GM18511 (cell line): ENCODE measurements at regions not wholly inside any gene's neighbourhood (a gene's known extent, or its start where the extent isn't known, plus 50 kb on each side); places are given as distances from the start of the nearest gene placed in this dataset.

ENCODE experiments used
- ATAC-seq: cut with Tn5 transposase; IDR thresholded peaks from one replicate; pipeline ENCODE4 v1.9.1; 2021; ENCODE audit warnings: mild to moderate bottlenecking, moderate library complexity; ENCODE audit not compliant: unreplicated experiment

DNA sequence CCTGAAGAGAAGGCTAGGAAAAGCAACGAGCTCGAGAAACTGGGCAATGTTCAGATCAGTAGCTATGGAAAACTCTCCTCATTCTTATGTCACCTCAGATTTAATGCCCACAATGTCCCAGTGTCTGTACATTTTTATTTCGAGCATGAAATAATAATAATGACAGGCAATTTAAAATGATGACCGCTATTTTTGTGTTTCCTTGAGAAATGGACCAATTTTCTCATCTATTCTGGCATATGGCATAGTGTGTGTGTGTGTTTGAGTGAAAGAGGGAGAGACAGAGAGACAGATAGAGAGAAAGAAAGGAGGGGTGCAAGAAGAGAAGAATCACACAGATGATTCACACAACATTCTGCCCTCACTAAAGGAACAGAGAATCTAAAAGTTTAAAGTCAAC, 119.1 kb upstream of the C1orf21 start:
- ATAC-seq: no peak

DNA sequence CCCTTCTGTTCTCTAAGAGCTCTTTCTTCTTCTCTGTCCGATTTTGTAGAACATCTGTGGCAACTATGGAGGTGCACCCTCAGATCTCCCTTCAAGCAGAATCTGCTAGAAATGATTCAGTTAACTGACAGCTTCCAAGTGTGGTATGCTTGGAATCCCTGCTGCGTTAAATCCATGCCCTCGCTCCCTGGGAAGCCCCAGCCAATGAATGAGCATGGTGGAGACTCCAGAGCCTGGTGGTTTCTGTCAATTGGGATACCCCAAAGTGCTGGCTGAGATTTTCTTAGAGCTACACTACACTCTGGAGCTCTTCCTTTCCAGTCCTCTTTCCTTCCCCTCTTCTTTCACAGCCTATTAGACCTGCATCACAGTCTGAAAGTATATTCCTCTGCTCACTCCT, 116.3 kb upstream of the C1orf21 start:
- no peak for ATAC-seq

DNA sequence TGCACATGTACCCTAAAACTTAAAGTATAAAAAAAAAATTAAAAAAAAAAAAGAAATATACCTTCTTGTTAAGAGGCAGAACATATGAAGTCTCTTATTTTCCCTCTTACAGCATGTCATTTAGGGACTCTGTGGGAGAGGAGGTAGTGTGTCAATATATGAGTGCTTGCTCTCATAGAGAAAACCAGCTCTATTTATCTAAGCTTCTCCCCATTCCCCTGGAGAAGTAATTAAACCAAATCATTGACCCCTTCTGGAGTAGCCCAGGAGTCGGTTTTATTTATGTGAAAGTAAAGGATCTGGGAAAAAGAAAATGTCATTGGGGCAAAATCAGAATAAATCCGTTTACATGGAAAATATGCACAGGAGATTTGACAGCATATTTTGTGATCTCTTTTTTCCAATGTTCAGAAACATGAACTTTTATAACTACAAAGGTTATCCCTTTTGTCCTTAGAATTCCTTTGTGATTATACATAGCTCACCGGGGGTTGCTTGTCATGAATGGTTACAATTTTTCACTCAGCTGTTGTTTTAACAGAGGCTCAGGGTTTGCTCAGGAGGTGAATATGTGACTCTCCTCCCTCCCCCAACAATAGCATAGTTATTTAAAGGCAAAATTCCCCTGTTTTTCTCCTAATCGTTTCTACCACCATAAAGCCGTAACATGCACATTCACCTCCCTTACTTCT, 114.5 kb upstream of the C1orf21 start:
- no peak for ATAC-seq

DNA sequence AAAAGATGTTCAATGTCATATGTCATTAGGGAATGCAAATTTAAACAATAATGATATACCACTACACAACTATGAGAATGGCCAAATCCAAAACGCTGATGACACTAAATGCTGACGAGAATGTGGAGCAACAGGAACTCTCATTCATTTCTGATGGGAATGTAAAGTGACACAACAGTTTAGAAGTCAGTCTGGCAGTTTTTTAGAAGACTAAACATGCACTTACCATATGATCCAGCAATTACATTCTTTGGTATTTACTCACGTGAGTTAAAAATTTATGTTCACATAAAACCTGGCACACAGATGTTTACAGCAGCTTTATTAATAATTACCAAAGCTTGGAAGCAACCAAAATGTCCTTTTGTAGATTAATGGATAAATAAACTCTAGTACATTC, 110.4 kb upstream of the C1orf21 start:
- ATAC-seq: no peak

DNA sequence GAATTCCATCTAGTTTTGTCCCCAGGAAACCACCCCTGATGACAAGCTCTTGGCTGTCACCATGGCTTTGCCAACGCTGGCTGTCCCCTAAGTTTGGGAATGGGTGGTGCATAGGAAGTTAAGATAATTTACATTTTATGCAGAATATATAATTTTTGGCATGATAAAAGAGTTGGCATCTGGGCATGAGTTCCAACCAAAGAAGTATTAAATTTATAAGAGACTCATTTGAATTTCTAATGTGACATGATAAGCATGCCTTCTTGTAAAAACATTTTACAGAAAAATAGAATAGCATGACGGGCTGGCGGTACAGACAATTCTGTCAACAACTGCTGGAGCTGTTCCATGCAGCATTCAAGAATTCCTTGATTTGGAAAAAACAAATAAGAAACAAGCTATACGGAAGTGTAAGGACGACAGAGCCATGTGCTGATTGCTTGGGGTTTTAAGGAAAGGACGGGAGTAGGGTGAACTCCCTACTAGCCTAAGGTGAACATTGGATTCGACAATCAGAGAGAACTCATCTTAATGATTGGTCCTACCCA, 106.8 kb upstream of the C1orf21 start:
- no peak for ATAC-seq

DNA sequence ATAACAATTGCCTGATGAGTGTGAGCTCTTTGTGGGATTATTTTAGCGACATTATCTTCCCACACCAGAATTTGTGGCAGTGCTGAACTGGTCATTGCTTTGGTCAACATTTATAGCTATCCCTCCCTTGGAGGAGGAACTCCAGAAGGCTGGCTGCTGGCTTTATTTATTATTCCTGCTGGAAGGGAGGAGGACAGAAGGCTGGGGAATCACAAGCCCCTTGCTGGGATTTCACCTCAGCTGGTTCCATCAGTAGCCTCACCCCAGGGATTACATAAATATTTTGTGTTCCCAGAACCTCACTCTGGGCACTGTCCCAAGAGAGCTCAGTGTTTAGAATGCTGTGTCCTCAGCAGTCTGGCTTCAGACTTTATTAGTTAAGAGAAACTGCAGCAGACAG, 102.8 kb upstream of the C1orf21 start:
- no peak for ATAC-seq

DNA sequence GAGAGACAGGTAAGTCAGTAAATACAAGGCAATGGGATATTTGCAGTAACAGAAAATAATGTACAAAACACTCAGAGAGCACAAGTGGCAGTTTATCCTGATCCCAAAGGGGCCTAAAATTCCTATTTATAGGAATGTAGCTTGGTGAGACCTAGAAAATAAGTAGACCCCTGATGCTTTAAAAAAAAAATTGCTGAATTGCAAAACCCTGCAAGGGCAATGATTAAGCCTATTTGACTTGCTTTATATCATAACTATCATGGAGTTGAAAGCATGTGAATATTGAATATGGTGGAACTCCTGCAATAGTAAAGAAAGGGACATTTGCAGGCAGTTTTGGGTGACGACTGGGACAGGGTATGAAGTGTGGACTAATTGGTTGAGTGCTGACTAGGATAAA, 101.9 kb upstream of the C1orf21 start:
- no peak for ATAC-seq

DNA sequence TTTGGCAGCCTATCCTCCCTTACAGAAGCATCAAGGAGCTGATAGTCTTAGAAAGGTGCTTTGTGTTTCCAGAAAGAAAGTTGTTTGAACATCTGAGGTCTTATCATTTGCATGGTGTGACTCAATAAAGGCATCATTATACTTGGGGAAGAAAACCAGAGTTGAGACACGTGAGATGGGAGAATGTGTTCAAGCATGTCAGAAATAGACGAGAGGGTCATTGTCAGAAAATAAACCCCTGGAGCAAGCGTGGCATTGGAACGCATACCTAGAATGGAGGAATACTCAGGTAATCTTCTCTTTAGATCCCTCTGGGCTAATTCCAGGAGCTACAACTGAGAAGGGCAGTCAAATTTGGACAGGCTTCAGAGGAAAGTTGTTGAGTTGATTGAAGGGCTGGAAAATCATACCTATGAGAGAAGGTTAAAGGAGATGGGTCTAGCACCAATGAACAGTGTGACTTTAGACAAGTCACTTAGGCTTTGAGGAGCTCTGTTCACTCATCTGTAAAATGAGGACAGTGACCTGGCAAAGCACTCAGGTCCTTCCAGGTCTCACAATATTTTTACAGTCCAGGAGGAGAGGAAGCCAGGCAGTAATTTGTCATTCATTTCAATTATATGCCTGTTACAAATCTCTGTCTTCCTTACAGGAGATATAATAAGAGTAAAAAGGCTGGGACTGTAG, 101.3 kb upstream of the C1orf21 start:
- ATAC-seq: no peak

DNA sequence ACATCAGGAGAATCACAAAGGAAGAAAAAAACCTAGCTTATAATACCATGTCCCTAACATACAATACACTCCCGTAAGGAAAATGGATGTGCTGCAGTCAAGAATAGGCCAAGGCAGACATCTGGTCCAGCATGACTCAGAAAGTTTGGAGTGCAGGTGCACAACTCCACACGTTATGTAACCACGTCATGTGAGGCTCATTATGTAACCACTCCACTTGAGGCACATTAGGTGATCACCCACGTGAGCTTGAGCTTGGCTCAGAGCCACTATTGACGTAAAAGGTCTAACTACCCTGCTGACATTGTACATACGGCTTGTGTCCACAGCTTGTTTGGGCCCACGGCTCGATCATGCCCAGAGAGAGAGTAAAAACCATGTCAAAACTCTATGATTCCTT, 99.8 kb upstream of the C1orf21 start:
- ATAC-seq: no peak

DNA sequence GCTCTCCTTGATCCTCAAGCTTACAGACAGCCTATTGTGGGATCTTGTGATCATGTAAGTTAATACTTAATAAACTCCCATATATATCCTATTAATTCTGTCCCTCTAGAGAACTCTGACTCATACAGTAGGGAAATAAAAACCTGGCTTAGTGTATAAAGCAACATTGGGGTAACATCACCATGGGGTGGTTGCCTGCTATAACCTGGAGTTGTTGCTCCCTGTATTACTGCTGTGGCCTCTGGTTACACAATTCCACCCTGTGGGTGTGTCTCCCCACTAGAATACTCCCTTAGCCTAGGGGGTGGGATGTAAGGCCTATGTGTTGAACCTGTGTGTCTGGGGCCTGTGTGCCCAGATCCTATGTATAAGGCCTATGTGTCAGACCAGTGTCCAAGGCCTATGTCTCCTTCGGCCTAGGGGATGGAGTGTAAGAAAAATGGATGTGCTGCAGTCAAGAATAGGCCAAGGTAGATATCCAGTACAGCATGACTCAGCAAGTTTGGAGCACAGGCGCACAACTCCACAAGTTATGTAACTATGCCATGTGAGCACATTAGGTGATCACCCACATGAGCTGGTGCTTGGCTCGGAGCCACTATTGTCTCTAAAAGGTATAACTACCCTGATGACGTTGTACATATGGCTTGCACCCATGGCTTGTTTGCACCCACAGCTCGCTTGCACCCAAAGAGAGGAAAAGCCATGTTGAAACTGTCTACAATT, 96.8 kb upstream of the C1orf21 start:
- ATAC-seq: no peak

DNA sequence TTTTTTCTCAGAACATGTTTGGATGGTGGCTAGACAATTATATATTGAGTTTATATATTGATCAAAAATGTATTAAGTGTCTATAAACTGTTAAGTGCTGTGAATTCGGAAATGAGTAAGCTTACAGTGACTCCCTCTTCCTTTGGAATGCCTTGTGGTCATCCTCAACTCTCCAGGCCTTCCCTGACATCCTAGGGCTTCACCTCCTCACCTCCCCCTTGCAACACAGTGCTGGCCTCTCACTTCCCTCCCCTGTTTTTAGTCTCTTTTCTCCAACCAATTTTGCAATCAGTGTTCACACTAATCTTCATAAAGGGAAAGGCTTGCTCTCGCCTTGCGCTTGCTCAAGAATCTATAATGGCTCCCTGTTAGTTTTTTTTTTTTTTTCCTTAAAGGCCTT, 95.1 kb upstream of the C1orf21 start:
- ATAC-seq: no peak

DNA sequence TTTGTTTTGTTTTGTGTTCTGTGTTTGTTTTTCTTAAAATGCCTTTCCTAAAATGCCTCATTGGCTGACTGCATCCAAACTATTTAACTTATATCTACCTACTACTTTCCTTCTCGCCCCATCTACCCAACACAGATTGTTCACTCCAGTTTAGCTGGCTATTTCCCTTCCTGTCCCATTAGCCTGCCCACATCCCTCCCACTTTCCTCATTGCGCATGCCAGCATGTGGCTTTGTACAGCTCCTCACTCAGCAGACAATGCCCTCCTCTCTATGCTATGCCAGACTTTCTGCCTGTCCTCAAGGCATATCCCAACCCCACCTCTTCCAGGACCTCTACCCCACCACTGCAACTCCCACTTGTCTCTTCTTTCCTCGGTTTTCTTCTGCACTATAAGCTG, 94.7 kb upstream of the C1orf21 start:
- no peak for ATAC-seq

DNA sequence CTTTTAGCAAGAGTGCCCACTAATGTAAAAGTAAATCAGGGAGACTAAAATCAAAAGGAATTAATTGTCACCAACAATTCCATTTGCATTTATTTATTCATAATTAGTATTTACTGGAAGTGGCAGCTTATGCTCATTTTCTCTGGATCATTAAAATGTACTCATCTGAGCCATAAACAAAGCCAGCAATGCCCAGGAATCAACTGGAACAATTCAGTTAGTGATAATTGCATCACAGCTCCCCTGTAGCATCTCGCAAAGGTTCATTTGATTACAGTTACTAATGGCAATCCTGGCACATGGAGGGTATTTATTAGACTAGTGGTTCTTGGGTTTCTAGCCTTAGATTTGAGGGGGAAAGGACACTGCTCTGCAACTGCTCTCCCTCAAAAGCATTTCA, 92.7 kb upstream of the C1orf21 start:
- no peak for ATAC-seq

DNA sequence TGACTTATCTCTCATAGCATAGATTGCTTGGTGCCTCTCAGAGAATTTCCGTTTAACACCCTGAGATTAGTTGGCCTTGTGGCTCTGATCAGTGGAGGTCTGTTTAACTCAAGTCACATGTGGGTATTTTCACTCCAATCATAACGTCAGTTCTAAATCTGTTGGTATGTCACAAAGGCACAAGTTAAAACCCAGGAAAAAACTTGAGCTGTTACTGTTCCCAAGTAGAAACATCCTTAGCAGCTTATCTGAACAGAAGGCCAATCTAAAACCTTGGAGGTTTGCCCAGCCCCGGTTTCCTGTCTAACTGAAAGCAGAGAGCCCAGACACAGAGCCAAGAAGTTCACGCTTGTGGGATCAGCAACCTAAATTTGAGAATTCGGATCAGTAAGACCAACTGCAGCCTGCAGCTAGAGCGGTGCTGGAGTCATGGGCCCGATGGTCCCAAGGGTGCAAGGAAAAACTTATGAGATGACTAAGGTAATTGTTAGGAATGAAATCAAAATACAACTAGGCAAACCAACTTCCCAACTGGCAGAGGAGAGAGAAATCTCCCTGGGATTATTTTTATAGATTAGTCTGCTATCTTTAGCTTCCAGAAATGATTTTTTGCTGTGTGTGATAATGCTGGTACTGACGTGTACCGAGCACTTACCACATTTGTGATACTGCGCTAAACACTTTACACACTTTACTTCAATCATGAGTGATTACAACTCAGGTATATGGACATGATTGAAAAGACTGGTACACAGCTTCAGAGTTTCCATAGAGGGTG, 90.2 kb upstream of the C1orf21 start:
- no peak for ATAC-seq

DNA sequence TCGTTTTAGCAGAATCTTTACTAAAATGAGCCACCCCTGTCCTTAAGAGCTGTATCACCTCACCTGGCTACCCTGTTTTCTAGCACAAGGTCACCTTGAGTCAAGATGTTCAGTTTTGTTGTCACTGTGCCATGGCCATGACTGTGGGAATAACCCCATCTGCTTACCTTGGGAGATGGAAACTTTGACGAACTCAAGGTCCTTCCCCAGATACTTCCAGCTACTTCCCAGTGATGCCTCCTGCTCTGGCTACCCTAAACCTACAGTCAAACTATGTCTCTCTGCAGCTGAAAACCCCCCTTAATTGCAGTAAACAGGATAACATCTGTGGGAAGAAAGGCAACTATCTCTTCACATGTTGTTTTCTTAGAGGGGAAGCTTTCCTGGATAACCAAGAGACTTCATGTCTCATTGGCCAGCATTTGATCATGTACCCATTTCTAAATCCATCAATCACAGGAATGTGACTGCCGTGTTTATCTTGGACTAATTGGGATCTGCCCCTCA, 89.5 kb upstream of the C1orf21 start:
- no peak for ATAC-seq

DNA sequence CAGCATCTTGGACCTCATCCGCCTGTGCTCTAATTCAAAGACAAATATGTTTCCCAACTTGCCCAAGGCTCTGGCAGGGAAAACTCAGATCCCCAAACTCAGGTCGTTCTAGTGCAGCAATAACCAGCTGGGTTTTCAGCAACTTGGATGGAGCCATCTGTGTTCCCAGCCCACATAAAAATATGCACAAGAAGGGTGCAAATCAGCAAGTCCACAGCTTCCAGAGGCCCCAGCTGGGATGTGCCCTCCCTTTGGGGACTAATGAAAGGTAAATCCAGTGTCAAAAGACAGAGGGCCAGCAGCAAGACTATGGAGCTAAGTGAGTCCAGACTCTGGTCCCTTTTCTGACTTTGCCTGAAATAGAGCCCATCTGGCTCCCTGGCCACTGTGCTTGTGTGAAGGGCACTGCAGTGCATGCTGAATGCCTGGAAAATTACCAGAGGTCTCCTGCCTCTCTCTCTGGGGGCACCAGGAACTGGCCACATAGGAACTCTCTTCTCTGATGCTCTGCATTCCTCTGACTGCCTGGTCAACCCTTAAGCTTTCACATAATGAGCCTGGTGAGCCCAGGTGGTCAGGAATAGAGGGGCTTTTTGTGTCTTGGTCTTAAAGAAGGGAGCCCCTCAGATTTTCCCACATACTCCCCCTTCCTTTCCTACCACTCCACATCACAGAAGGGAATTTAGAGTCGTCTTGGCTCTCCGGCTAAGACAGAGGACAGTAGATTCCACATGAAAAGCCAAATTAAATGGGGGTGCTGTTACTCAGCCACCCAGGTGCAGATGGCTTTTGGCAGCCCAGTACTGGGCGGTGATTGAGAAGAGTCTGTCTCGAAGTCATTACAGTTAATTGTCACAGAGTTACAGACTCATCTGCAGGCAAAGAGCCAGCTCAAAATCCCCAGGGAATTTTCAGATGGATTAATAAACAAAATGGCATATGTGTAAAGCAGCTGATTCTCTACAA, 88.1 kb upstream of the C1orf21 start:
- no peak for ATAC-seq

DNA sequence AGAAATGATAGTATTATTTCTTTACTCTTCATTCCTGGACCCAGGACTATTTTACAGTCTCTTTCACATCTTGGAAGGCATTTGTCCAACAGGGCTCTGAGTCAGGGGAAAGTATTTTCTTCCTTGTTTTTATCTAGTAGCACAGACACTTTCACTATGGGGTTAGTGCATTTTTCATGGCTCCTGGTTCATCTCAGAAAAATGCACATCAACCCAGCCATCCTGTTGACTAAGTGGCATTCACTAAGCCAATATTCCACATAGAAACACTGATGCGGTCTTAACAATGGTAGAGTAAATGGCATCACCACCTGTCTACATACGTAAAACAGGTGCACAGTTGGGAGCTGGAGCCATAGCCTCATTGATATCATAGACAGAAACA, 87.4 kb upstream of the C1orf21 start:
- no peak for ATAC-seq

DNA sequence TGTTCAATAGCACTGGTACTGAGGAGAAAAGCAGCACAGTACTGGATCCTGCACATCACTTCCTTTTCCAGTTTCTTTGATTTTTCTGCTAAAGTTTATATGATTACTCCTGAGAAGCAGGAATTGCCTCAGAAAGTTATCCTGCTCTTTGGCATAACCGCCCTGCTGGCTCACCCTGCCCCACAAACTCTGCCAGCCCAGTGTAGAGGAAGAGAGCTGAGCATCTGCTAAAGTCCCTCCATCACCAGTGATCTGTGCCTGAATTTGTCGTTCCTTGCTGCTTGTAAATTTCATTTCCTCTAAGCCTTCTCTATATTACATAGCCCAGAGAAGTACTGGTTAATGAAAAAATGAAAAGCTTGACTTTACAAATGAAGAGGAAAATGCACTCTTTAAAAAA, 87.0 kb upstream of the C1orf21 start:
- ATAC-seq: no peak

DNA sequence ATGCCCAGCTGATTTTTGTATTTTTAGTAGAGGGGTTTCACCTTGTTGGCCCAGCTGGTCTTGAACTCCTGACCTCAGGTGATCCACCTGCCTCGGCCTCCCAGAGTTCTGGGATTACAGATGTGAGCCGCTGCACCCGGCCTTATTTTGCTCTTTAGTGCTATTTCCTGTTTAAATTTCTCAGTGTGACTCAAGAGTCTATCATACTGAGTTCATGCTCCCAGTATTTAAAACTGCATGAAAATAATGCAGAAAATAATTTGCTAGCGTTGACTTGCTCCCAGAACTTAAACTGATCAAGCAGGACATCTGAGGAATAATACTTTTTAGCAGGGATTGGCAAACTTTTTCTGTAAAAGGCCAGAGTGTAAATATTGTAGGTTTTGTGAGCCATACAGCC, 86.4 kb upstream of the C1orf21 start:
- ATAC-seq: no peak

DNA sequence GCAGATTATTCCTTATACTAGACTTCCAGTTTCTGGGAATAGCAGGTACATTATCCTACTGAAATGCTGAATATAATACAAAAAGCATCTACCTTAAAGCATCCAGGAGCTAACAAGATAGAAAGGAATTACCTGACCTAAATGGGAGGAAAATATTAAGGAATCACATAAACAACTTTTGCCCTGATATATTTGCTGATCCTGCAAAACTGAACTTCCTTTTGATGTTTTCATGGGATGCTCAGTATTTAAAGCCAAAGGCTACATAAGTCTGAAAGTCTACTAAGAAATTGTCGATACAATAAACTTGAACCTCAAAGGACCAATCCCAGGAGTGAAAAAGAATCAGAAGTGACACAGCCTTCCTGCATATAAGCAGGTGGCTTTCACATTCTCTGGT, 85.6 kb upstream of the C1orf21 start:
- ATAC-seq: no peak
